ENCODE measurements at regions not wholly inside any gene's neighbourhood (a gene's known extent, or its start where the extent isn't known, plus 50 kb on each side); places are given as distances from the start of the nearest gene placed in this dataset.

- TF ChIP-seq PHF8 (IDR thresholded peaks at IDR 0.05; ENCODE audit: borderline replicate concordance, low read depth) (no peak), SMC3 (IDR thresholded peaks at IDR 0.05) (no peak), CEBPB (IDR thresholded peaks at IDR 0.05) (no peak)
- TF ChIP-seq, protein P1, sequence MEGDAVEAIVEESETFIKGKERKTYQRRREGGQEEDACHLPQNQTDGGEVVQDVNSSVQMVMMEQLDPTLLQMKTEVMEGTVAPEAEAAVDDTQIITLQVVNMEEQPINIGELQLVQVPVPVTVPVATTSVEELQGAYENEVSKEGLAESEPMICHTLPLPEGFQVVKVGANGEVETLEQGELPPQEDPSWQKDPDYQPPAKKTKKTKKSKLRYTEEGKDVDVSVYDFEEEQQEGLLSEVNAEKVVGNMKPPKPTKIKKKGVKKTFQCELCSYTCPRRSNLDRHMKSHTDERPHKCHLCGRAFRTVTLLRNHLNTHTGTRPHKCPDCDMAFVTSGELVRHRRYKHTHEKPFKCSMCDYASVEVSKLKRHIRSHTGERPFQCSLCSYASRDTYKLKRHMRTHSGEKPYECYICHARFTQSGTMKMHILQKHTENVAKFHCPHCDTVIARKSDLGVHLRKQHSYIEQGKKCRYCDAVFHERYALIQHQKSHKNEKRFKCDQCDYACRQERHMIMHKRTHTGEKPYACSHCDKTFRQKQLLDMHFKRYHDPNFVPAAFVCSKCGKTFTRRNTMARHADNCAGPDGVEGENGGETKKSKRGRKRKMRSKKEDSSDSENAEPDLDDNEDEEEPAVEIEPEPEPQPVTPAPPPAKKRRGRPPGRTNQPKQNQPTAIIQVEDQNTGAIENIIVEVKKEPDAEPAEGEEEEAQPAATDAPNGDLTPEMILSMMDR (IDR thresholded peaks at IDR 0.05), result no peak
- TF ChIP-seq, protein P2, sequence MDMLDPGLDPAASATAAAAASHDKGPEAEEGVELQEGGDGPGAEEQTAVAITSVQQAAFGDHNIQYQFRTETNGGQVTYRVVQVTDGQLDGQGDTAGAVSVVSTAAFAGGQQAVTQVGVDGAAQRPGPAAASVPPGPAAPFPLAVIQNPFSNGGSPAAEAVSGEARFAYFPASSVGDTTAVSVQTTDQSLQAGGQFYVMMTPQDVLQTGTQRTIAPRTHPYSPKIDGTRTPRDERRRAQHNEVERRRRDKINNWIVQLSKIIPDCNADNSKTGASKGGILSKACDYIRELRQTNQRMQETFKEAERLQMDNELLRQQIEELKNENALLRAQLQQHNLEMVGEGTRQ (IDR thresholded peaks at IDR 0.05), result no peak
Observed at GRCh38 chr3:104947943-104948342, 418.8 kb upstream of the ALCAM start.

Data from A549 (cell line).